ENCODE measurements at regions not wholly inside any gene's neighbourhood (a gene's known extent, or its start where the extent isn't known, plus 50 kb on each side); places are given as distances from the start of the nearest gene placed in this dataset.

- no peaks in the 10 kb centered on the region for H3K79me1 ChIP-seq (ENCODE audit: low read depth in 1 of 2, low read length in 2 of 2)
- H3K36me3 ChIP-seq (ENCODE audit: control insufficient read depth, insufficient read depth, low read length) = no peaks in the 10 kb centered on the region
- H4K20me1 ChIP-seq (ENCODE audit: insufficient read depth, low read length) = no peaks in the 10 kb centered on the region
- no peak overlapping the region for H2AK5ac ChIP-seq (ENCODE audit: low read depth, low read length)
- POLR2A ChIA-PET (ENCODE audit: unreplicated experiment) = no interaction called here
- in situ Hi-C loops (cut with MboI; ENCODE audit: low sequenced_read_pairs) (no loop called here), intact Hi-C loops (cut with micrococcal nuclease) (no loop called here), dilution Hi-C loops (cut with HindIII; ENCODE audit: low sequenced_read_pairs, unreplicated experiment) (no loop called here)
- BruUV-seq (replicated peaks) = no TSS peak
- H3K9me1 ChIP-seq (ENCODE audit: insufficient read depth, low read length) = no peaks in the 10 kb centered on the region
- no peak overlapping the region for H3K18ac ChIP-seq (ENCODE audit: low read depth, low read length)
- H3K23ac ChIP-seq (ENCODE audit: low read depth, low read length) = no peak overlapping the region
- TF ChIP-seq FOS (IDR thresholded peaks at IDR 0.05; ENCODE audit: low read depth, low read length) (no peak), RFX5 (IDR thresholded peaks at IDR 0.05; ENCODE audit: low read depth, low read length) (no peak), CTCF (conservative IDR thresholded peaks at IDR 0.05; ENCODE audit: low read depth, low read length) (peak; percentile 16; the same call in 1 of the 2 replicates)
- no peak overlapping the region for H4K91ac ChIP-seq (ENCODE audit: insufficient read depth, low read depth, low read length)
- H2BK120ac ChIP-seq (ENCODE audit: low read depth, low read length) = no peak overlapping the region
- H2AFZ ChIP-seq (replicated peaks; ENCODE audit: low read length, poor library complexity) = no peak overlapping the region
- CTCF ChIA-PET = no interaction called here
- no peak overlapping the region for H3K9ac ChIP-seq (ENCODE audit: low read depth, low read length)
- H3K9me3 ChIP-seq (ENCODE audit: control insufficient read depth, insufficient read depth, low read length) = no peaks in the 10 kb centered on the region
- H2BK5ac ChIP-seq (ENCODE audit: low read depth, low read length, poor library complexity, severe bottlenecking) = no peak overlapping the region
- no peak overlapping the region for H3K56ac ChIP-seq (ENCODE audit: extremely low read depth, insufficient read depth, low read length)
- no peak for ATAC-seq (ENCODE audit: low read depth)
- no peak overlapping the region for H2AK9ac ChIP-seq (replicated peaks; ENCODE audit: low read depth, low read length, poor library complexity)
- no peak overlapping the region for H4K8ac ChIP-seq (ENCODE audit: low read depth in 2 of 2, low read length in 2 of 2)
- H3K4ac ChIP-seq (ENCODE audit: low read depth, low read length) = no peak overlapping the region
- DNase-seq = peak; percentile 2
- WGBS, 2 experiments (ENCODE audit: extremely low coverage in 2 of 2, insufficient read length in 1 of 2) = no CpG with 5 or more reads among the region's 1 CpG
- H3K14ac ChIP-seq (replicated peaks; ENCODE audit: low read depth, low read length) = no peak overlapping the region
- H4K5ac ChIP-seq (ENCODE audit: low read depth, low read length) = no peak overlapping the region
- H3K4me1 ChIP-seq (ENCODE audit: control insufficient read depth, insufficient read depth, low read length) = no peaks in the 10 kb centered on the region
- no peak overlapping the region for H3K4me3 ChIP-seq (ENCODE audit: insufficient read depth, low read depth, low read length)
- no peak overlapping the region for H3K27ac ChIP-seq (ENCODE audit: insufficient read depth, low read length)
- H3K4me2 ChIP-seq (ENCODE audit: low read depth, low read length) = no peak overlapping the region
- no peak overlapping the region for H2BK15ac ChIP-seq (ENCODE audit: low read depth, low read length)
- H2BK20ac ChIP-seq (ENCODE audit: low read depth, low read length) = no peak overlapping the region
- no peaks in the 10 kb centered on the region for H3K27me3 ChIP-seq (ENCODE audit: control insufficient read depth, insufficient read depth, low read length)
These were observed 630.3 kb upstream of the MAN1A1 start for GRCh38 chr6:119979862-119980261.

Measured in IMR-90 (cell line).